MCF 10A (cell line): ENCODE measurements at regions not wholly inside any gene's neighbourhood (a gene's known extent, or its start where the extent isn't known, plus 50 kb on each side); places are given as distances from the start of the nearest gene placed in this dataset.

Experiments used
- BruUV-seq: library from RNA; stranded (reverse); fragments of 400-500 nt; replicated peaks from 2 replicates; lab custom pipeline; 2021; lab: Mats Ljungman, UMichigan
- CTCF ChIA-PET: fragments of 300-600 bp; sonication (Branson Sonifier 250); formaldehyde crosslinking; extraction: SDS; loops from one replicate; lab custom pipeline; 2021; ENCODE audit warnings: antibody characterized with exemption, inconsistent platforms; lab: Yijun Ruan, JAX
- POLR2A ChIA-PET: fragments of 300-600, 350-650 bp; sonication (Branson Sonifier 250); formaldehyde crosslinking; extraction: SDS; loops from one replicate; lab custom pipeline; 2020; ENCODE audit warnings: antibody characterized with exemption, inconsistent platforms; lab: Yijun Ruan, JAX
- DNase-seq: peaks from one replicate; pipeline ENCODE4 v3.0.0-alpha.2; 2018; ENCODE audit not compliant: unreplicated experiment
- H3K27ac Mint-ChIP-seq: one replicate; pipeline ENCODE4 v1.8.0; 2022; ENCODE audit warnings: mild to moderate bottlenecking, low read depth, mixed read lengths; ENCODE audit not compliant: unreplicated experiment
- H3K27me3 Mint-ChIP-seq: one replicate; pipeline ENCODE4 v1.8.0; 2022; ENCODE audit warnings: mixed read lengths; ENCODE audit not compliant: insufficient read depth, unreplicated experiment
- H3K36me3 Mint-ChIP-seq: one replicate; pipeline ENCODE4 v1.8.0; 2022; ENCODE audit warnings: mild to moderate bottlenecking, moderate library complexity, mixed read lengths; ENCODE audit not compliant: insufficient read depth, unreplicated experiment
- H3K4me1 Mint-ChIP-seq: one replicate; pipeline ENCODE4 v1.8.0; 2022; ENCODE audit warnings: mixed read lengths; ENCODE audit not compliant: insufficient read depth, unreplicated experiment
- H3K4me3 Mint-ChIP-seq: one replicate; pipeline ENCODE4 v1.8.0; 2022; ENCODE audit warnings: mild to moderate bottlenecking, moderate library complexity, mixed read lengths; ENCODE audit not compliant: unreplicated experiment
- H3K9me3 Mint-ChIP-seq: one replicate; pipeline ENCODE4 v1.8.0; 2022; ENCODE audit warnings: mixed read lengths; ENCODE audit not compliant: unreplicated experiment
- intact Hi-C: fragments of 100-400 bp; cut with micrococcal nuclease; formaldehyde crosslinking; loops from 2 replicates; pipeline ENCODE4 v1.14.1; 2022
- TF ChIP-seq, protein P1 (sequence below): fragments of 200-600 bp; IDR thresholded peaks from one replicate; pipeline ENCODE4 v1.8.0; 2022; ENCODE audit warnings: antibody characterized with exemption, mild to moderate bottlenecking; ENCODE audit not compliant: unreplicated experiment

DNA sequence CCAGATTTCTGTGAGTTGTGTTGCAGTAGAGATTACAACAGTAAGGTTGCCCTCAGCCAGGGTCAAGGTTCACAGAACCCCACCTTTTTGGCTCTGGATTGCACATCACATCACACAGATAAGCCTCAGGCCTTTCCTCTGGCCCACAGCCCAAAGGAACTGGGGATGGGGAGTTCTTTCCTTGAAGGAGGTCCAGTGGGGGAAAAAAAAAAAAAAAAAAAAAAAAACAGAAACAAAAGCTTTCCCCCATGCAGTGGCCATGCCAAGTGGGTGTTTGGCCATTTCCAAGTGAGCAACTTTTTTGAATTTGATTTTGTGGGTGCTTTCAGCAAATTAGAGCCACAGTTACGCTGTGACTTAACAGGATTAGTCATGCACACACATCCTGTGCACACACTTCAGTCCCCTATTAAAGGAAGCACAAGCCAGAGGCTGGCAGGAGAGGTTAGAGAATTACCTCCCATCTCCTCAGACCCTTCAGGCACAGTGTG is 79.3 kb upstream of the NANOS1 start:
- BruUV-seq: no TSS peak
- Mint-ChIP-seq H3K27me3 (no peaks in the 10 kb centered on the region), H3K27ac (no peak overlapping the region), H3K36me3 (no peaks in the 10 kb centered on the region), H3K4me1 (peaks cover 11% of the 10 kb centered on the region), H3K9me3 (no peaks in the 10 kb centered on the region), H3K4me3 (no peak overlapping the region)
- ChIA-PET CTCF (no interaction called here), POLR2A (interaction anchor here (0.6 to 1.3 kb wide), 4 partner anchors 9 to 967 kb away, joined by 3 to 4 read pairs (median 4); partner anchors contain the start of gene CACUL1)
- intact Hi-C loops: loop anchor here (10.0 kb wide), 1 partner anchor 75 kb away; the partner anchor contains the start of gene NANOS1
- TF ChIP-seq, protein P1, sequence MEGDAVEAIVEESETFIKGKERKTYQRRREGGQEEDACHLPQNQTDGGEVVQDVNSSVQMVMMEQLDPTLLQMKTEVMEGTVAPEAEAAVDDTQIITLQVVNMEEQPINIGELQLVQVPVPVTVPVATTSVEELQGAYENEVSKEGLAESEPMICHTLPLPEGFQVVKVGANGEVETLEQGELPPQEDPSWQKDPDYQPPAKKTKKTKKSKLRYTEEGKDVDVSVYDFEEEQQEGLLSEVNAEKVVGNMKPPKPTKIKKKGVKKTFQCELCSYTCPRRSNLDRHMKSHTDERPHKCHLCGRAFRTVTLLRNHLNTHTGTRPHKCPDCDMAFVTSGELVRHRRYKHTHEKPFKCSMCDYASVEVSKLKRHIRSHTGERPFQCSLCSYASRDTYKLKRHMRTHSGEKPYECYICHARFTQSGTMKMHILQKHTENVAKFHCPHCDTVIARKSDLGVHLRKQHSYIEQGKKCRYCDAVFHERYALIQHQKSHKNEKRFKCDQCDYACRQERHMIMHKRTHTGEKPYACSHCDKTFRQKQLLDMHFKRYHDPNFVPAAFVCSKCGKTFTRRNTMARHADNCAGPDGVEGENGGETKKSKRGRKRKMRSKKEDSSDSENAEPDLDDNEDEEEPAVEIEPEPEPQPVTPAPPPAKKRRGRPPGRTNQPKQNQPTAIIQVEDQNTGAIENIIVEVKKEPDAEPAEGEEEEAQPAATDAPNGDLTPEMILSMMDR: no peak
- peak; percentile 70 for DNase-seq

DNA sequence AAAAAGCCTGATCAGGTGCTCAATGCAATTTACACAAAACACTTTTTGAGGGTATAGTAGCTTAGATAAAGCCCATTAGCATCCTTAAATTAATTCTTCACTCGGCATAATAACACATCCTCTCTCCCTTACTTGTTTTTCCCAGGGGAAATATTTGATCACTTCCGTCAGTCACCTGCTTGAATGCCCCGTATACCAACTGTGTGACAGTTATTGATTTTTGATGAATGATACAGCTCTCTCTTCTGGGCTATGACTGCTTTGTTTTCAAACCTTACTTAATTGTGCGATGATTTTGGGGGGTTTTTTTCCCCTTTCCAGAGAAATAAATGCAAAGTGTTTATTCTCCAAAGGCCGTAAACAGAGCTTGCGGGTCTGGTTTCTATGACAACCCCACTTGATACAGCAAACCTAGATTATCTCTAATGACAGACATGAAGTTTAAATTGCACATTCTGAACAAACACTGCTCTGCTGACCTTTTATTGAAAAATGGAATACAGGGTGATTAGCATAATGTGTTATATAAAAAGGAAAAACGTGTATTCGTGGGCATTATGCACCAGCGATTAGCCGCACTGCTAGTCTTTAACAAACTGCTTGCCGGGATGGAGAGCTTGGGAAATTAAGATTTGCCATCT is 78.4 kb upstream of the NANOS1 start:
- DNase-seq: no peak
- Mint-ChIP-seq H3K27ac (no peak overlapping the region), H3K9me3 (no peaks in the 10 kb centered on the region), H3K27me3 (no peaks in the 10 kb centered on the region), H3K4me3 (no peak overlapping the region), H3K36me3 (no peaks in the 10 kb centered on the region), H3K4me1 (peaks cover 11% of the 10 kb centered on the region)
- CTCF ChIA-PET: no interaction called here
- TF ChIP-seq, protein P1: no peak
- intact Hi-C loops: loop anchor here (10.0 kb wide), 1 partner anchor 74 kb away; the partner anchor contains the start of gene NANOS1
- BruUV-seq: no TSS peak
- POLR2A ChIA-PET: interaction anchor here (0.8 kb wide), 1 partner anchor 8 kb away, joined by 4 read pairs; no protein-coding TSS in a partner anchor

DNA sequence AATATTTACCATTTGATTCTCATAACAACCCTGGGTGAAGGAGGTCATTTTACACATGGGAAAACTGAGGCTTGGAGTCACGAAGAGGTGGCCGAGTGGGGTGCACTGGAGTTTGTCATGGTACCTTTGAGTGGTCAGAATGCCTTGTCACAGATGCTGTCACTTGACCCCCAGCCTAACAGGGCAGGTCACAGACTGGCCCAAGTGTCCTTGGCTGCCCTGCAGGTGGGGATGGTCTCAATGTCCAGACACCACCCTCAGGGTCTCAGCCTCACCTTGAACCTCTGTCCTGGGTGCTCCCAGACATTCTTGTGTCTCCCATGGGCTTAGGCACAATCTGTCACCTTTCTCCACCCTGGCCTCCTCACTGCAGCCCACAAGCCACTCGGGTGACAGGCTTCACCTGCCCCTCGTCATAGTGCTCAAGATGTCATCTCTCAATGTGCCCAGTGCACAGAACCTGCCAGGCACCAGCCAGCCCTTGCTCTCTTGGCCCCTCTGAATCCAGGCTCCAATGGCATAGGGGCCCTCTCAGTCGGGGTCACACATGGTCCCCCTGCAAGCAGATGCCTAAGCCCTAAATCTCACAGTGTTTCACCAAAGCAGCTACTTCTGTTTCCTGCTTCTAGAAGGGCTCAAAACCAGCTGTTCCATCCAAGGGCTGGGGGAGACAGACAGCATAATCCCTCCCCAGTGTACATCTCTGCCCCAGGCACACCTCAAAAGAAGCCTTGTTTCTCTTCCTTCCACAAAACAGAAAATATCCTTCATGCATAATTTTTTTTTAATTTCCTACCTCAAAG is 76.8 kb upstream of the NANOS1 start:
- CTCF ChIA-PET: interaction anchor here (0.6 kb wide), 1 partner anchor 120 kb away, joined by 3 read pairs; no protein-coding TSS in a partner anchor
- Mint-ChIP-seq H3K4me1 (peaks cover 11% of the 10 kb centered on the region), H3K27ac (no peak overlapping the region), H3K27me3 (no peaks in the 10 kb centered on the region), H3K4me3 (no peak overlapping the region), H3K9me3 (no peaks in the 10 kb centered on the region), H3K36me3 (no peaks in the 10 kb centered on the region)
- TF ChIP-seq, protein P1: no peak
- no TSS peak for BruUV-seq
- POLR2A ChIA-PET: interaction anchor here (0.6 kb wide), 1 partner anchor 48 kb away, joined by 3 read pairs; no protein-coding TSS in a partner anchor
- DNase-seq: no peak
- intact Hi-C loops: loop anchor here (10.0 kb wide), 1 partner anchor 72 kb away; the partner anchor contains the start of gene NANOS1
